ENCODE measurements at regions not wholly inside any gene's neighbourhood (a gene's known extent, or its start where the extent isn't known, plus 50 kb on each side); places are given as distances from the start of the nearest gene placed in this dataset.

DNA sequence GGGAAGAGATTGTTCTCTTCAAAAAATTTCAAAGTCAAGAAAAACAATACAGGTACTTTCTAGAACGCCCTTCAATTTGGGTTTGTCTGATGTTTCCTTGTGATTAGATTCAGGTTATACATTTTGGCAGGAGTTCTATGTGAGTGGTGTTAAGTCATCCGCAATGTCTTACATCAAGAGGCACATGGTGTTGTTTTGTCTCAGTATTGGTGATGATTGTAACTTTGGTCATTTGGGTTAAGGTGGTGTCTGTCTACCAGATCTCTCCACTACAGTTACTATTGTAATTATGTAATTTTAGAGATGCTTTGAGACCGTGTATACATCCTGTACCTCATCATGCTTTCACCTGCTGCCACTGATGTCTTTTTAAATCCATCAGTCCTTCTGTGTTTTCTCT, 60.3 kb downstream of the TET3 start:
- Histone ChIP-seq H3K36me3 (replicated peaks in 1 of 2; ENCODE audit: control insufficient read depth in 1 of 2, insufficient read depth in 2 of 2, low read length in 1 of 2) (peaks cover 0 to 21% of the 10 kb centered on the region in 2 experiments), H3K9me2 (no peaks in the 10 kb centered on the region), H3K4me1 (ENCODE audit: control insufficient read depth in 1 of 2, insufficient read depth in 2 of 2, low read depth in 1 of 2, low read length in 1 of 2) (peaks cover 0 to 23% of the 10 kb centered on the region in 2 experiments; a peak in 1 of 4 replicates), H3K4me3 (ENCODE audit: low read depth in 2 of 2, low read length in 1 of 2) (no peak overlapping the region), H3K27me3 (ENCODE audit: insufficient read depth) (no peaks in the 10 kb centered on the region), H3K4me2 (no peak overlapping the region), H3K79me2 (ENCODE audit: insufficient read depth) (no peaks in the 10 kb centered on the region; the same call in 1 of the 2 replicates), H3K27ac (ENCODE audit: low read depth in 2 of 2, low read length in 1 of 2) (no peak overlapping the region), H4K20me1 (ENCODE audit: insufficient read depth) (0 out of 2 replicates have a peak, but pooled peaks cover 13% of the 10 kb centered on the region), H3K9ac (no peak overlapping the region), H3F3A (replicated peaks; ENCODE audit: insufficient read depth) (no peaks in the 10 kb centered on the region), H2AFZ (ENCODE audit: low read depth) (no peak overlapping the region), H3K9me3 (no peaks in the 10 kb centered on the region)
- no peak for DNase-seq
- no peak for TF ChIP-seq MEF2A (IDR thresholded peaks at IDR 0.05; ENCODE audit: borderline replicate concordance, low read depth)
- ChIA-PET CTCF (interaction anchor here (0.9 to 1.5 kb wide), 3 partner anchors 11 to 13 kb away, joined by 3 to 4 read pairs (median 3); no protein-coding TSS in a partner anchor), POLR2A (no interaction called here)
- 91% methylated on average over 3 of the region's 3 CpGs for whole genome bisulfite sequencing (ENCODE audit: low lambda C conversion rate)

DNA sequence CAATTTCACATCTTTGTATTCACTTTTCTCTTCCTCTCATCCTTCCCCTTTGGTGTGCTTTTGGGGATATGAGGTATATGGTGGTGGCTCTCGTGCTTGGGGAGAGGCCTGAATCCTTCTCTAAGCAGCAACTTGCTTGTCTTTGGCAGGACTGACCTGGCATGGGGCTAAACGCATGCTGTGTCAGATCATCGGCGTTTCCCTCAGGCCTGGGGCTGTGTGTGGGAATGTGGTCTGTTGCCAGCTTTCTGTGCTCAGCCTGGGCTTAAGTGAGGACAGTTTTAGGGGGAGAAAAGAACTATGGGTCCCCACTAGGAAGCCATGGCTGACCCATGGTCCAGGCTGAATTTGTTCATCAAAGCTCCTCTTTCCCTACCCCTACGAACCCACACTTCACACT, 60.7 kb downstream of the TET3 start:
- H3K9me3 ChIP-seq: no peaks in the 10 kb centered on the region
- H2AFZ ChIP-seq (ENCODE audit: low read depth): no peak overlapping the region
- peaks cover 0 to 24% of the 10 kb centered on the region in 2 experiments; a peak in 1 of 4 replicates for H3K4me1 ChIP-seq (ENCODE audit: control insufficient read depth in 1 of 2, insufficient read depth in 2 of 2, low read depth in 1 of 2, low read length in 1 of 2)
- no peaks in the 10 kb centered on the region for H3K27me3 ChIP-seq (ENCODE audit: insufficient read depth)
- H3K27ac ChIP-seq (ENCODE audit: low read depth in 2 of 2, low read length in 1 of 2): no peak overlapping the region
- WGBS (ENCODE audit: low lambda C conversion rate): 75% methylated on average over 4 of the region's 5 CpGs
- H3K79me2 ChIP-seq (ENCODE audit: insufficient read depth): no peaks in the 10 kb centered on the region; the same call in 1 of the 2 replicates
- no peaks in the 10 kb centered on the region for H3F3A ChIP-seq (replicated peaks; ENCODE audit: insufficient read depth)
- H3K4me3 ChIP-seq (ENCODE audit: low read depth in 2 of 2, low read length in 1 of 2): no peak overlapping the region
- POLR2A ChIA-PET: no interaction called here
- DNase-seq: no peak
- CTCF ChIA-PET: interaction anchor here (0.9 to 1.5 kb wide), 2 partner anchors 12 to 14 kb away, joined by 3 to 4 read pairs; no protein-coding TSS in a partner anchor
- peaks cover 0 to 21% of the 10 kb centered on the region in 2 experiments for H3K36me3 ChIP-seq (replicated peaks in 1 of 2; ENCODE audit: control insufficient read depth in 1 of 2, insufficient read depth in 2 of 2, low read length in 1 of 2)
- TF ChIP-seq, protein P1, sequence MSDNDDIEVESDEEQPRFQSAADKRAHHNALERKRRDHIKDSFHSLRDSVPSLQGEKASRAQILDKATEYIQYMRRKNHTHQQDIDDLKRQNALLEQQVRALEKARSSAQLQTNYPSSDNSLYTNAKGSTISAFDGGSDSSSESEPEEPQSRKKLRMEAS (IDR thresholded peaks at IDR 0.05; ENCODE audit: low read depth): no peak
- TF ChIP-seq USF2 (IDR thresholded peaks at IDR 0.05; ENCODE audit: borderline replicate concordance, low read depth, low read length): no peak
- no peak for TF ChIP-seq GABPA (IDR thresholded peaks at IDR 0.05; ENCODE audit: low read depth)
- no peak for TF ChIP-seq MEF2A (IDR thresholded peaks at IDR 0.05; ENCODE audit: borderline replicate concordance, low read depth)
- TF ChIP-seq YY1 (IDR thresholded peaks at IDR 0.05; ENCODE audit: low read depth): no peak
- no peak for TF ChIP-seq ZBTB33 (IDR thresholded peaks at IDR 0.05; ENCODE audit: borderline replicate concordance, low read depth)
- TF ChIP-seq ELF1 (IDR thresholded peaks at IDR 0.05): no peak
- no peak for TF ChIP-seq TCF12 (IDR thresholded peaks at IDR 0.05)
- TF ChIP-seq RFX5 (IDR thresholded peaks at IDR 0.05; ENCODE audit: low read length): no peak
- no peak for TF ChIP-seq EZH2phosphoT487 (IDR thresholded peaks at IDR 0.05; ENCODE audit: borderline replicate concordance, low read depth)
- no peak overlapping the region for H3K9ac ChIP-seq
- H3K9me2 ChIP-seq: no peaks in the 10 kb centered on the region
- no peak overlapping the region for H3K4me2 ChIP-seq
- H4K20me1 ChIP-seq (ENCODE audit: insufficient read depth): 0 out of 2 replicates have a peak, but pooled peaks cover 13% of the 10 kb centered on the region

Data from SK-N-SH (cell line).